ENCODE measurements at regions not wholly inside any gene's neighbourhood (a gene's known extent, or its start where the extent isn't known, plus 50 kb on each side); places are given as distances from the start of the nearest gene placed in this dataset.

DNA sequence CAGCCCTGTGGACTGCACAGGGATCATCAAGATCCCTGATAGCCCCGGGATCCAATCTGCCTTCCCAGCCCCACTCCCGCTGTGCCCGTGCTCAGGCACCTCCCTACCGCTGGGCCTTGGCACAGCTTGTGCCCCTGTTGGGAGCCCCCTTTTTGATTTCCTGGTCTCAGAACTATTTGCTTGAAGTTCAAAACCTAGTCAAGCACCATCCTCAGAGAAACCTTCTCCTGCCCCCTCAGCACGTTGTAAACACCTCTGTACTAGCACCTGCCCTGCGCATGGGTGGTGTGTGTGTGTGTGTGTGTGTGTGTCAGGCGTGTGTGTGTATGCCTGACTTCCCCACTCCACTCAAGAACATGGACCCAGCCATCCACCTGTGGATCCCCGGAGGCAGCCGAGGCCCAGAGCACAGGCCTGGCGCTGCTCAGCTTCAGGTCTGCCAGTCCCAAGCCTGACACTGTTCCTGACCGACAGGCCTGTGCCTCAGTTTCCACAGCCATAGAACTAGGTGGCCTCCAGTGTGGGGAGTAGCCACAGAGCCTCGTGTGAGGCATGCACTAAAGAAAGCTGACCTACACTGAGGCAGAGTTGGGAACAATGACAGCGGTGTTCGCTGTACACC is 65.5 kb downstream of the ADRA2C start:
- no peak for DNase-seq

DNA sequence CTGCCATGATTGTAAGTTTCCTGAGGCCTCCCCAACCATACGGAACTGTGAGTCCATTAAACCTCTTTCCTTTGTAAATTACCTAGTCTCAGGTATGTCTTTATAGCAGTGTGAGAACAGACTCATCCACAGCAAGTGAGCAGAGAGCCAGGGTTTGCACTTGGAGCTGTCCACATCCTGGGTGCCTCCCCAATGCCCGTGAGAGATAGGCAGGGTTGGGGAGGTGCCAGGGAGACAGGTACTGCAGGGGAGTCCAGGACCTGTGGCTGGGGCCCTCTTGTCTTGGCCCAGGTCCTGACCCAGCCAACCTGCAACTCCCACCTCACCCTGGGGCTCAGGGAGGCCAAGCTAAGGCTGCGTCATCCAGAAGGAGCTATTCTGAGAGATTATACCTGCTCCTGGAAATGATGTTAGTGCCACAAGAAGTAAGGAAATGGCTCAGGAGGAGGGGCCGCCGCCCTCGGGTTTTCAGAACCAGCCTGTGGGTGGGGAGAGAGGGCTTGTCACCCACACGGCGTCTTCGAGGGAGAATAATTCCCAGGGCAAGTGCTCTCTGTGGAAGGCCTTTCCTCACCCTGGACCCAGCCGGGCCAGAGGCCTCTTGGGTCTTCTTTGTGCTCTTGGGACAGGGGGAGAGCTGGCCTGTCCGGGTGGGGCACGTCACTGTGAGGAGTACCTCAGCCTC is 66.5 kb downstream of the ADRA2C start:
- DNase-seq, result no peak

DNA sequence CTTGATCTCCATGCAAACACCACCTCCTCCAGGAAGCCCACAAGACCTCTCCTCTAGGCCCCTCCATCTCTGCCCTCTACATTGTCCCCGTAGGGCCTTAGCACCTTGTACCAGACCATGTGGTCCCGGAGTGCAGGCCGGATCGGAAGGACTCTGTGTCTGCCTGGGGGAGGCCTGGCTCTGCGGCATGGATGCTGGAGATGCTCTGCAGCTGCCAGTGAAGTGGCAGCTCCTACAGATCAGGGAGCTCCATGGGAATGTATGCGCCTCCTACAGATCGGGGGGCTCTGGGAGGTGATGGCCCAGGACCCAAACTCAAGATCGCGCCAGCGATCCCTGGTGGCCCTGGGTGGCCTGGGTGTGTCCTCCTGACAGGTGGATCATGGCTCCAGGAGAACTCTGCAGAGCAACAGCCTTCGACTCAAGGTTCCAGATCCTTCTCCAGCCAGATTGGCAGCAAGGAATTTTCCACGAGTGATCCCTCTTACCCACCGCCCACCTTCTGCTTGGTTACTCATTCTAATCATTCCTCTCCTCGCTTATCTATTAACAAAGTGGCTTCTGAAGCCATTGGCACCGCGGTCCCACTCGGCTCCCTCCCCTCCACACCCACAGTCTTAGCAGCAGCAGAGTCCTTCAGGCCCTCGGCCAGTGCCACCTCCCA is 67.3 kb downstream of the ADRA2C start:
- no peak for DNase-seq

DNA sequence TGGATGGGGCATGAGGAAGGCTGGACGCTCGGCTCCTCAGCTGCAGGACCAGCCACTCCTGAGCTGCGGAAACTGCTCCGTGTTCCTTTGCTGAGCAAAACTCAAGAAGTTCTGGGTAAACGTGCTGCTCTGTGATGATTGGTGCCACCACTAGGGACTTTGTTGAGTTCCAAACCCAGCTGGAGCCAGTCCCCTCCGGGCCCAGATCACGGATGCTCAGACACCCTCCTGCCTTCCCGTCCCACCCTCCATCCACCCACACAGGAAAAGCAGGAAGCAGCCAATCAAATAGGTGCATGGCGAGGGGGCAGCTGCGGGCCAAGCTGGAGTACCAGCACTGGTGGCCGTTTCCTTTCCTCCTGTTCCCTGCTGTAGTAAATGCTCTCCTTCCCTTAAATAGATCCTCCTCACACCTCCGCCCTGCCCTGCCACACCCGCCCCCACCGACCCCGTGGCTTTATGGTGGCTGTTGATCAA is 68.0 kb downstream of the ADRA2C start:
- DNase-seq, result no peak

DNA sequence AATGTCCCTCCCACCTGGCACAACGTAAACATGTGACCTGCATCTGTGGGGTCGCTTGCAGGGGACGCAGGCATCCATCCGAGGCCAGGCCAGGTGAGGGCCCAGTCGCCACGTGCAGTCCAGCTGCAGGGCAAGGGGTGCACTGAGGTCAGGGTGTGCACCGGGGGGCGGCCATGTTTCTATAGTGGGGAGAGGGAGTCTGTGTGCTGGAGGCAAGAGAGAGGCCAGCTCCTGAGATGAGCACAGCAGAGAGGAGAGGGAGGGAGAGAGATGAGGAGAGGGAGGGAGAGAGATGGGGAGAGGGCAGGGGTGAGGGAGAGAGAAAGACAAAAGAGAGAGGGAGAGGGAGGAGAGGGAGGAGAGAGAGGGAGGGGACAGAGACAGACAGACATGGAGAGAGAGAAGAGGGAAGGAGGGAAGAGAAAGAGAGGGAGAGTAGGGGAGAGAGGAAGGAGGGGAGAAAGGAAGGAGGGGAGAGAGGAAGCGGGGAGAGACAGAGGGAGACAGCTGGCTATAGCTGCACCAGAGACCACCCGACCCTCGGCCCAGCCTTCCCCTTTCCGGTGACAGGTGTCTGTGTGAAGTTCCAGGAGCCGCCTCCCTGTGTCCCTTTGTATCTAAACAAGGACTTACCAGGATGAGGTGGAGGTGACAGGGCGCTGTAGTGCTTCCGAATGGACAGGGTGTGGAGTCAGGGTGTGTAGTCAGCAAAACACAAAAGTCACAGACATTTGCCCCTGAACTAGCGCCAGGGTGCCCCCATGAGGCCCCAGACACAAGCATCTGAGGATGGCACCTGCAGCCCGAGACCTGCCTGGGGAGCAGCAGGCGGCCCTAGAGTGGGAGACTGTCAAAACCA is 68.7 kb downstream of the ADRA2C start:
- no peak for DNase-seq

DNA sequence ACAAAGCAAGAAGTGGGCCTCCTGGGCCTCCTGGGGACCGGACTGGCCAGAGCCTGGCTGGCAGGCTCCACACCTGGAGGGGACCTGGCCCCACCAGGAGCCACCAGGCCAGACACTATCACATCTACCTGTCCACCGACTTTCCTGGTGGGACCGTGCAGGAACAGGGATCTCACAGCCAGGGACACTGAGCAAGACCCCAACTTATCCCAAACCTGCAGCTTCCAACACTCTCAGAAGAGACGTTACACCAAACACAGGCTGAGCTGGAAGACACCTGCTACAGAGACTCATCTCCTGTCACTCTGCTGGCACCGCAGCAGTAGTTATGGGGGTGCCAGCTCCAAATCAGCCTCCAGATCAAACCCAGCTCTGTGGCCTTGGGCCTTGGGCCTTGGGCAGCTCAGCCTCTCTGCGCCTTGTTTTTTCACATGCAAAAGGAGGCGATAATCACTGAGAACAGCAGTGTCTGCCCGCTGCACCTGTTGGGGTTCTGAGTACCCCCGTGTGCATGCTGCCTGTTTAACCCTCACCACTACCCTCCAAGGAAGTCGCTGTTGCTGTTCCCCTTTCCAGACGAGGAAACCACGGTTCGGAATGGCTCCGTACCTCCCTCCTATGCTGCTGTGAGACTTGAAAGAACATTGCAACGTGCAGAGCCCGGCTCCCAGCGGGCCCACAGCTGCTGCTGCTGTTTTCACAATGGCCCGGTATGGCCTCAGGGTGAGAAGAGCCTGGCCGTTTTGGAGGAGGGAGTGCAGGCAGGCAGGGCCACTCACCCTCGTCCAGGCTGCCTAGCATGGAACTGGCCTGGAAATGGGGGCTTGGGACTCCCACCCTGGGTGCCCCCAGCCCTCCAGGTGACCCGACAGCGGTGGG is 69.6 kb downstream of the ADRA2C start:
- DNase-seq, result no peak

DNA sequence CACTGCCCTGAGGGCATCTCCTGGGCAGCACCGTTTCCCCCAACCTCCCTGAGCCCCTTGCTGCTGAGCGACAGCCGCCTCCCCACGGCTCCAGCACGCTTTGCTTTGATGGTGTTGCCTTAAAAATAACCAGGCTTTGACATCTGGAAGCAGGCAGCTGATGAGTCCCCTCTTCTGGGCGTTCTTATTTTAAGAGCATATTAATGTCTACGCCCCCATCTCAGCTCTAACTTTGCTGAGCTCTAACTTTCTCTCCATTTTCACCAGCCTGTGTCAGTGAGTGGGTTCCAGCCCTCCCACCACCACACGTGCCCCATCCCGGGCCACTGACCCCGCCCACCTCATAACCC is 70.2 kb downstream of the ADRA2C start:
- no peak for DNase-seq

DNA sequence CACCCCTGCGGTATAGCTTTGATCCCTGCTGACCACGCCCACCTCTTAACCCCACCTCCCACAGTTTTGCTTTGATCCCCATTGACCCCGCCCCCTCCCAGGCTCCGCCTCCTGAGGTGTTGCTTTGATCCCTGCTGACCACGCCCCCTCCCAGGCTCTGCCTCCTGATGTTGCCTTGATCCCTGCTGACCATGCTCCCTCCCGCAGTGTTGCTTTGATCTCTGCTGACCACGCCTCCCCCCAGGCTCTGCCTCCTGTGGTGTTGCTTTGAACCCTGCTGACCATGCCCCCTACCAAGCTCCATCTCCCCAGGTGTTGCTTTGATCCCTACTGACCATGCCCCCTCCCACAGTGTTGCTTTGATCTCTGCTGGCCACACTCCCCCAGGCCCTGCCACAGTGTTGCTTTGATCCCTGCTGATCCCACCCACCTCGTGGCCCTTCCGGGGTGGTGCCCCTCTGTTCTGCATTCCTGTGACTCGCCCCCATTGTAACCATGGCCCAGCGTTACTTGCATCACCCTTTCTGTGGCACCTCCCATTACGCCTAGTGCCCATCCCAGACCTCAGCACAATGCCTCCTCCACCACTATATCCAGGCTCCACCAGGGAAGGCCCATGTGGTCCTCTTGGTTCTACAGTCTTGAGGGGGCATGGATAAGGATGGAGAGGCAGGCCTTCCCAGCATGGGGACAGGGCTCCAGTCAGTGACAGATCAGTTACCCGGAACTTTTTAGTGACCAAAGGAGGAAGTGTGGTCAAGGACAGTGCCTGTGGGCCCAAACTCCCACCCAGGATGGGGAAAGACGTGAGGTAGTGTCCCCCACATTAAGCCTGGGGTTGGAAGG is 70.8 kb downstream of the ADRA2C start:
- DNase-seq, result no peak

DNA sequence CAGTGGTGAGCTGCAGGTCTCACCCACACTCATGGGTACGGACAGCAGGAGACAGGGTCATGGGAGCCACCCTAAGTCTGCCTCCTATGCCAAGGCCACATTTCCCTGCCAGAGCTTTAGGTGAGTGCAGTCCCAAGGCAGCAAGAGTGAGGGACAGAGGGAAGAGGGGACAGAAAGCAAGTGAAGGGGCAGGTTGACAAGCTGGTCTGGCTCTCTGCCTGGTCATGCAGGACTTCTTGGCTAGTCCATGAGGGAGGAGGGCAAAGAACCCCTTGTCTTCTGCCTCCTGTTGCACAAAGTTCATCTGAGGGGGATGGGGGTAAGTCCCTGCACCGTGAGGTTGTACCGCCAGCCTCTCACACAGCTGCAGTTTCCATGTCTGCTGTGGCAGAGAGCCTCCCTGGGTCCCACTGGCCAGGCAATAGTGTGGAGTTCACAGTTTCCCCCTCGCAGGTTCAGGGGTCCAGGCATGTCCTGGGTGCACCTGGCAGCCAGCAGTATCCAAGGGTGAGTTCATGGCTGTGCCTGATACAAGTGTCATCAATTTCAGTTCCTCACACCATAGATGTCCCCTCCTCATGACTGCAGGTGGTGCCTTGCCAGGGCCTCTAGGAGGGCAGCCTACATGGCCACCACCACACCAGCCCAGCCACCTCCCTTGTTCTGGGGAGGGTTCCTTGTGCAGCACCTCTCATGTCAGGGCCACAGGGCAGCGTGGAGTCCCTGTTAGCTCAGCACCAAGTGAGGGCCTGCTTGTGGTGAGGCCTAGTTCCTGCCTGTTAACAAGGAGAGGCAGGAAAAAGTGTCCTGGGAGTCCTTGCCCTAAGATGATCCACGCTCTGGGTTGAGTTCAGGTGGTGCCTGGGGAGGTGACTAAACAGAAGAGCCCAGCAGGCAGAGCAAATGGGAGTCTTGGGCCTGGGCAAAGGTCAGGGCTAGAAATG is 72.5 kb downstream of the ADRA2C start:
- no peak for DNase-seq

DNA sequence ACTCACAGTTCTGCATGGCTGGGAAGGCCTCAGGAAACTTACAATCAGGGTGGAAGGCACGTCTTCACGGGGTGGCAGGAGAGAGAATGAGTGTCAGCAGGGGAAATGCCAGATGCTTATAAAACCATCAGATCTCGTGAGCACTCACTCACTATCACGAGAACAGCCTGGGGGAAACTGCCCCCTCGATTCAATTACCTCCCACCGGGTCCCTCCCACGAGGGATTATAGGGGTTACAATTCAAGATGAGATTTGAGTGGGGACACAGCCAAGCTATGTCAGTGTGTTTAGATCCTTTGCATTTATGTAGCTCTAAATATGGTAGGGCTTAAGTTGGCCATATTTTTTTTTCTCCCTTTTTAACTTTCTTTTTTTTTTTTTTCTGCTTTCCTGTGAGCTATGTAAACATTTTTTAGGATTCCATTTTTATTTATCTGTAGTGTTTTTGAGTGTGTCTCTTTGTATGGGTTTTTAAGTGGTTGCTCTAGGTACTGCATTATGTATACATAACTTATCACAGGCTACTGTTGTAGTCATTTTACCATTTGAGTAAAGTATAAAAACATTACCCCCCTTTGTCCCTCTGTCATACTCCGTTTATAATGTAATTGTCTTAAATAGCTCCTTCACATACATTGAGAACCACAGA is 79.0 kb downstream of the ADRA2C start:
- DNase-seq, result no peak

DNA sequence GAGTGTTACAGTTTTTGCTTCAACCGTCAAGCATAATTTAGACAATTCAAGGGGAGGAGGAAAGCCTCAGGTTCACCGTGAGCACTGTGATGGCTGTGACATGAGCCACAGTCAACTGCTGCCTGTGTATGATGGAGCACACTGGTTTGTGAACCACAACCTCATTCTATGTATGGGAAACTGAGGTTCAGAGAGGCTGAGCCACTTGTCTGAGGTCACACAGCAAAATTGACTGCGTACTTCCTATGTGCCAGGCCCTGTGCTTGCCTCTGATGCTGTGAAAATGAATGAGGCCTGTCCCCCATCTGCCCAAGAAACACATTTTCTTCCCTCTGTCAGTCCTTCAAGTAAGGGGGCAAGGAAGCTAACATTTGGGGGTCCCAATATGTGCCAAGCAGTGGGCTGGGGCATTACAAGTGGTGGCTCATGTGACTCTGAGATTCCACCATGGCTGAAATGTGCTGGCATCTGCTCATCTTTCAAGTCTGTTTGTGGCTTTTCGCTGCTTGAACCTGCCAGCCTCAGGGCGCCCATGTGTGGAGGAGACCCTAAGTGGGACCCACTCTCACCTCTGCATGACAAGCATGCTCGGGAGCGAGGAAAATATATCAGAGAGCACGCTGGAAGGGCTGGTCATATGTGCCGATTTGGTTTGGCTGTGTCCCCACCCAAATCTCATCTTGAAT is 79.7 kb downstream of the ADRA2C start:
- DNase-seq, result no peak

DNA sequence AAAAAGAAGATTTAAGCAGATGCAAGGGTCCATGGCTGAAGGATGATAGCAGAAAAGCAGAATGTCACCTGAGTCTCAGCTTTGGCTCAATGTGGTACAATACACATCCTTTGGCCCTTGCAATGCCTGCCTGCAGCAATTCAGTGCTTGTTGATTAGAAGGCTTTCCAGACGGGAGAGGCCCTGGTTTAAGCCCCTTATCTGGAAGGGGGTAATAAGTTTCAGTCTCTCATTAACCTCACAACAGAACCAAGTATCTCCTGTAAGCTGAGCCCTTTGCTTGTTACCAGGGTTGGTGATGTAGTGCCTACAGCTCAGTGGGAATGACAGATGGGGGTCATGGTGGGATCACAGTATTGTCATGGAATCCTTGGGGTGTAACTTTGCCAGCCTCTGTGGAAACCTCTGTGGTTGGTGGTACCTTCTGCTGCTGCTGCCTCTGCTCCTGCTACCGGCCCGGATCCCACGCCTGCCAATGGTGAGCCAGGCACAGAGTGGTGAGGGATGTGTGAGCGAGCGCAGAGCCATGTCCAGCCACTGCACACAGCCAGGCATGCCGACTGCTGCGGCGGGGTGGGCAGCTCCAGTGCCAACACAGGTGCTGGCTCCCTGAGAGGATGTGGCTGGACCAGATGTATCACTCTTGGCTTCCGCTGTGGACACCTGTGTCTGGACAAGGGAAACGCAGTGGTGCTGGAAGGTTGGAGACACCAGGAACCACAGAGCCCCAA is 81.2 kb downstream of the ADRA2C start:
- DNase-seq, result no peak

DNA sequence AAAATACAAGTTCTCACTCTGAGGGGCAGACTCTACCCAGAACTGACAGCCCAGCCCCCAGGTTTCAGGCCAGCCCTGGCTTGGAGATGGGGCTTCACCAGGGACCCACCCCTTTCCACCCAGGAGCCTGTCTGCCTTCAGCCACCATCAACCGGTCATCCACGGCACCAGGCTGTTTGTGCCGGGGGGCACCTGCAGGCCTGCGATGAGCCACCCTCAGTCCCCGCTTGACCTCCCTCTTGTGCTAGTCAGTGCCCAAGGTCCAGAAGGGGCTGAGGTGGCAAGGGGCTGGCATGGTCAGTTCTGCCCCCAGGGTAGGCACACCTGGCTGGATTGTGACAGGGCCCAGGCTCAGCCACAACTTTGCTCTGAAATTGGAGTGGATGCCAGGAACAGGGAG is 82.1 kb downstream of the ADRA2C start:
- DNase-seq, result no peak

DNA sequence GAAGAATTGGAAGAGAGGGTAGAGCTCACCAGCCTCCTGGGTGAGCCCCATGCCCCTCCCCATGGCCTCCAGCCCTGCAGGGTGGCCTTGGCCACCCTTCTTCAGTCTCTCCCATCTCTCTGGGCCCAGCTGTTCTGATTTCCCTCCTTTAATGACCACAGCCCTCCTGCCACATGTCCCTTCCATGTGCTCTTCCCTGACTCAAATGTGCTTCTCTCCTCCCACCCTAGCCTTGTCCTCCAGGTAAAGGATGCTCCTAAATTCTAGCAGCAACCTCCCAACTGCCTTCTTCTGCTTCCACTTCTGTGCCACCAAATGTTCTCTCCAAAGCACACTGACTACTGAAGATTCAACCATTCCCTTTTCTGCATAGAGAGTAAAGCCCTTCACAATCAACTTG is 83.0 kb downstream of the ADRA2C start:
- no peak for DNase-seq

DNA sequence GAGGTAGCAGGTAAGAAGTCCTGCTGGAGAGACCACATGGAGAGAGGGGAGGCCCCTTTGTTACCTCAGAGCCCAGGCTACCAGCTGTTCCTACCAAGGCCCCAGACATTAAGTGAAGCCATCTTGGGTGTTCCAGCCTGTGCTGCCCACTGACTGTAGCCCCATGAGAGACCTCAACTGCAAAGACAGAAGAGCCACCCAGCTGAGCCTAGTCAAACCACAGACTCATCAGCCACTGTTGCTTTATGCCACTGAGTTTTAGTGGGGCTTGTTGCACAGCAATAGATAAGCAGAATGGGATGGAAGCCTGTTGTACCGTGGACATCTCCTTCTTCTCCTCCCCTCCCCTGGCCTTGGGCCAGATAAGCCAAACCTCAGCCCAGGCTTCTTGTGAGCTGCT is 83.9 kb downstream of the ADRA2C start:
- DNase-seq, result no peak

DNA sequence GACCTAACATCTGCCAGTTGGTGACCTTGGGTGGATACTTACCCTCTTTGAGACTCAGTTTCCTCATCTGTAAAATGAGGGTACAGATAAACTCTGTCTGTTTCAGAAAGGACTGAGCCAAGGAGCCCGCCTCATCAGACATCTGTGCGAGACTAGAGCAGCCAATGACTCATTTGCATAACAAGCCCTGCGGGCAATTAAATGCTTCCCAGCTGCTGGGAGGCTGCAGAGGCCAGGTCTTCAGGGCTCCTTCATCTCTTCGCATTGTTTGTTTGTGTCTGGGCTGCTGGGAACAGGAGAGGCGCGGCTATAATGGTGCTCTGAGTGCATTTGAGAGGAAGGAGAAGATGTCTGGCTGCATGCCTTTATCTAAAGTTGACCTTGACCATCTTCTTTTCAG is 85.0 kb downstream of the ADRA2C start:
- peak in 1 of 2 experiments; percentile 6 for DNase-seq

DNA sequence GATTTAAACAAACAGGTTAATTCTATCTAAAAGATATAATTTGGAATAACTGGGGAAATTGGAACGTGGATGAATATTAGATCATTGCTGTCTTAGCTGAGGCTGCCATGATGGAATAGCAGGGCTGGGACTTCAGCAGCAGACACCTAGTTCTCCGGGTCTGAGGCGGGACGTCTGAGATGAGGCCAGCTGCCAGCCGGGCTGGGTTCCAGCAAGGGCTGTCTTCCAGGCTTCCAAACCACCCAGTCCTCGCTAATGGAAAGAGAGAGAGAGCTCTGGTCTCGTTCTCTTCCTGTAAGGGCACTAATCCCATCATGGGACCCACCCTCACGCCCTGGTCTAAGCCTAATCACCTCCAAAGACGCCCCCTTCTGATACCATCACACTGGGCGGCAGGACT is 85.7 kb downstream of the ADRA2C start:
- peak in 1 of 2 experiments; percentile 48 for DNase-seq

DNA sequence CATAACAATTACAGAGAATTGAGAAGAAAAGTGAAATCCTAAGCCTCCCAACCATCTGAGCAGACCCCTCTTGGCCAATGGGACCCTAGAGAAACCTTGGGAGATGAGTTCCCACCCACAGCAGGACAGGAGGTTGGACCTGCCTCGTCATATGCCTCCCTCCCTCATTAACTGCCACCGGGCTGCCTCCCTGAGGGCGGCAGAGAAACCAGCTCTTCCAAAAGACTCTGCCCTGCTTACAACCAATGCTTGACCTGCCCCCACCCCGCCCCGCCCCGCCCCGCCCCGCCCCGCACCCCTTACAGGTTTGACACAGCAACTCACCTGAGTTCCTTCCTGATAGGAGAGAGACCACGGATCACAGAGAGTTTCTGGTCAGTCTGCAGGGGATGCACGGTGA is 86.1 kb downstream of the ADRA2C start:
- no peak for DNase-seq

All from NCI-H446 (cell line).